ENCODE measurements at regions not wholly inside any gene's neighbourhood (a gene's known extent, or its start where the extent isn't known, plus 50 kb on each side); places are given as distances from the start of the nearest gene placed in this dataset.

GRCh38 chr17:72426948-72427760 is 306.3 kb downstream of the SOX9 start:
- no peak overlapping the region for H3K27ac ChIP-seq (ENCODE audit: low read length)
- H3K4me3 ChIP-seq (ENCODE audit: low read length), result no peak overlapping the region
- no peaks in the 10 kb centered on the region for H4K20me1 ChIP-seq (ENCODE audit: insufficient read depth, low read length)
- no peak overlapping the region for H2AFZ ChIP-seq (ENCODE audit: low read length)
- H3K9ac ChIP-seq (ENCODE audit: low read length), result no peak overlapping the region
- no peaks in the 10 kb centered on the region for H3K9me3 ChIP-seq (replicated peaks; ENCODE audit: insufficient read depth, low read length)
- H3K9me2 ChIP-seq (replicated peaks; ENCODE audit: insufficient read depth, low read length), result no peaks in the 10 kb centered on the region
- no peaks in the 10 kb centered on the region for H3K36me3 ChIP-seq (replicated peaks; ENCODE audit: insufficient read depth, low read length)
- DNase-seq, result no peak
- TF ChIP-seq EZH2phosphoT487 (IDR thresholded peaks at IDR 0.05; ENCODE audit: low read length), result no peak
- TF ChIP-seq EZH2 (optimal IDR thresholded peaks at IDR 0.05; ENCODE audit: low read depth, low read length), result no peak
- TF ChIP-seq, protein P1, sequence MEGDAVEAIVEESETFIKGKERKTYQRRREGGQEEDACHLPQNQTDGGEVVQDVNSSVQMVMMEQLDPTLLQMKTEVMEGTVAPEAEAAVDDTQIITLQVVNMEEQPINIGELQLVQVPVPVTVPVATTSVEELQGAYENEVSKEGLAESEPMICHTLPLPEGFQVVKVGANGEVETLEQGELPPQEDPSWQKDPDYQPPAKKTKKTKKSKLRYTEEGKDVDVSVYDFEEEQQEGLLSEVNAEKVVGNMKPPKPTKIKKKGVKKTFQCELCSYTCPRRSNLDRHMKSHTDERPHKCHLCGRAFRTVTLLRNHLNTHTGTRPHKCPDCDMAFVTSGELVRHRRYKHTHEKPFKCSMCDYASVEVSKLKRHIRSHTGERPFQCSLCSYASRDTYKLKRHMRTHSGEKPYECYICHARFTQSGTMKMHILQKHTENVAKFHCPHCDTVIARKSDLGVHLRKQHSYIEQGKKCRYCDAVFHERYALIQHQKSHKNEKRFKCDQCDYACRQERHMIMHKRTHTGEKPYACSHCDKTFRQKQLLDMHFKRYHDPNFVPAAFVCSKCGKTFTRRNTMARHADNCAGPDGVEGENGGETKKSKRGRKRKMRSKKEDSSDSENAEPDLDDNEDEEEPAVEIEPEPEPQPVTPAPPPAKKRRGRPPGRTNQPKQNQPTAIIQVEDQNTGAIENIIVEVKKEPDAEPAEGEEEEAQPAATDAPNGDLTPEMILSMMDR (IDR thresholded peaks at IDR 0.05; ENCODE audit: low read length), result no peak
- peaks cover 89% of the 10 kb centered on the region for H3K79me2 ChIP-seq (ENCODE audit: low read length)
- no peak overlapping the region for H3K4me2 ChIP-seq (ENCODE audit: low read depth, low read length)
- H3F3A ChIP-seq (ENCODE audit: insufficient read depth, low read length), result peaks cover 17% of the 10 kb centered on the region
- peaks cover 16% of the 10 kb centered on the region for H3K4me1 ChIP-seq (ENCODE audit: low read length)
- no peaks in the 10 kb centered on the region for H3K27me3 ChIP-seq (replicated peaks; ENCODE audit: insufficient read depth, low read length)

DNA sequence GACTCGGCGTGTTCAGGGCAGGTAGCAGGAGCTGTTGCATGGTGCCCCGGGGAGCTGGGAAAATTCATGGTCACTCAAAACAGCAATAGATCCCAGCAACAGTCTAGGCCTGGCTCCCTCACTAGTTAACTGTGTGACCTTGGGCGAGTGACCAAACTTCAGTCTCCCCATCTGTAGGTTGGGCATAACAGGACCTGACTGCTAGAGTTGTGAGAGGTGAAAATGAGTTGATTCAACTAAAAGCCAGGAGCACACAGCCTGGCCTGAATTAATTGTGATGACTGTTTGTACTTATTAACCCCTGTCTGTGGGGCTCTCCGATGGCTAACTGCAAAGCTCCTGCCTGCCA is 306.9 kb downstream of the SOX9 start:
- DNase-seq, result no peak
- Histone ChIP-seq H3K4me1 (ENCODE audit: low read length) (peaks cover 12% of the 10 kb centered on the region), H4K20me1 (ENCODE audit: insufficient read depth, low read length) (no peaks in the 10 kb centered on the region), H3K9me3 (replicated peaks; ENCODE audit: insufficient read depth, low read length) (no peaks in the 10 kb centered on the region), H3K9me2 (replicated peaks; ENCODE audit: insufficient read depth, low read length) (no peaks in the 10 kb centered on the region), H3K27me3 (replicated peaks; ENCODE audit: insufficient read depth, low read length) (no peaks in the 10 kb centered on the region), H3K4me3 (ENCODE audit: low read length) (no peak overlapping the region), H3K27ac (ENCODE audit: low read length) (no peak overlapping the region), H3K79me2 (ENCODE audit: low read length) (peaks cover 94% of the 10 kb centered on the region), H3K4me2 (ENCODE audit: low read depth, low read length) (no peak overlapping the region), H3K9ac (ENCODE audit: low read length) (no peak overlapping the region), H3K36me3 (replicated peaks; ENCODE audit: insufficient read depth, low read length) (no peaks in the 10 kb centered on the region), H3F3A (ENCODE audit: insufficient read depth, low read length) (peaks cover 12% of the 10 kb centered on the region), H2AFZ (ENCODE audit: low read length) (no peak overlapping the region)
- TF ChIP-seq, protein P1 (IDR thresholded peaks at IDR 0.05; ENCODE audit: low read length), result no peak
- TF ChIP-seq EZH2 (optimal IDR thresholded peaks at IDR 0.05; ENCODE audit: low read depth, low read length) (no peak), EZH2phosphoT487 (IDR thresholded peaks at IDR 0.05; ENCODE audit: low read length) (no peak)

- no peak for DNase-seq
- H4K20me1 ChIP-seq (ENCODE audit: insufficient read depth, low read length), result no peaks in the 10 kb centered on the region
- peaks cover 97% of the 10 kb centered on the region for H3K79me2 ChIP-seq (ENCODE audit: low read length)
- no peaks in the 10 kb centered on the region for H3K36me3 ChIP-seq (replicated peaks; ENCODE audit: insufficient read depth, low read length)
- no peak overlapping the region for H3K4me3 ChIP-seq (ENCODE audit: low read length)
- no peak overlapping the region for H3K9ac ChIP-seq (ENCODE audit: low read length)
- H3K4me2 ChIP-seq (ENCODE audit: low read depth, low read length), result no peak overlapping the region
- TF ChIP-seq, protein P1 (IDR thresholded peaks at IDR 0.05; ENCODE audit: low read length), result no peak
- TF ChIP-seq EZH2phosphoT487 (IDR thresholded peaks at IDR 0.05; ENCODE audit: low read length), result no peak
- TF ChIP-seq EZH2 (optimal IDR thresholded peaks at IDR 0.05; ENCODE audit: low read depth, low read length), result no peak
- H3K9me2 ChIP-seq (replicated peaks; ENCODE audit: insufficient read depth, low read length), result no peaks in the 10 kb centered on the region
- H2AFZ ChIP-seq (ENCODE audit: low read length), result no peak overlapping the region
- no peaks in the 10 kb centered on the region for H3K9me3 ChIP-seq (replicated peaks; ENCODE audit: insufficient read depth, low read length)
- H3K27me3 ChIP-seq (replicated peaks; ENCODE audit: insufficient read depth, low read length), result no peaks in the 10 kb centered on the region
- H3F3A ChIP-seq (ENCODE audit: insufficient read depth, low read length), result no peaks in the 10 kb centered on the region
- H3K27ac ChIP-seq (ENCODE audit: low read length), result no peak overlapping the region
- no peaks in the 10 kb centered on the region for H3K4me1 ChIP-seq (ENCODE audit: low read length)
These were observed 308.3 kb downstream of the SOX9 start for GRCh38 chr17:72429066-72429638.
